ENCODE measurements at regions not wholly inside any gene's neighbourhood (a gene's known extent, or its start where the extent isn't known, plus 50 kb on each side); places are given as distances from the start of the nearest gene placed in this dataset.

GRCh38 chr12:81819991-81820633 is 61.0 kb upstream of the PPFIA2 start:
- Mint-ChIP-seq H3K36me3 (peaks cover 0 to 16% of the 10 kb centered on the region in 2 donors), H3K27ac (no peak overlapping the region), H3K9me3 (peaks cover 5 to 20% of the 10 kb centered on the region in 2 donors)
- ATAC-seq (peak in 1 of 2 donors; percentile 46), DNase-seq (ENCODE audit: low spot score in 2 of 2) (no peak)

GRCh38 chr12:81815611-81816010 is 56.5 kb upstream of the PPFIA2 start:
- ATAC-seq (peak in 1 of 2 donors; percentile 28), DNase-seq (ENCODE audit: low spot score in 2 of 2) (no peak)
- Mint-ChIP-seq H3K36me3 (peaks cover 18 to 29% of the 10 kb centered on the region in 2 donors), H3K9me3 (peaks cover 10 to 38% of the 10 kb centered on the region in 2 donors), H3K27ac (no peak overlapping the region)

- H3K9me3 Mint-ChIP-seq: peaks cover 7 to 27% of the 10 kb centered on the region in 2 donors
- no peak overlapping the region for H3K27ac Mint-ChIP-seq
- DNase-seq (ENCODE audit: low spot score in 2 of 2) (no peak), ATAC-seq (no peak)
- H3K36me3 Mint-ChIP-seq: peaks cover 18 to 22% of the 10 kb centered on the region in 2 donors
Measured at GRCh38 chr12:81811778-81812125, 52.6 kb upstream of the PPFIA2 start.

GRCh38 chr12:81811061-81811777 is 52.1 kb upstream of the PPFIA2 start:
- no peak for DNase-seq (ENCODE audit: low spot score in 2 of 2)
- ATAC-seq: no peak
- H3K27ac Mint-ChIP-seq: no peak overlapping the region
- peaks cover 5 to 25% of the 10 kb centered on the region in 2 donors for H3K9me3 Mint-ChIP-seq
- peaks cover 18 to 21% of the 10 kb centered on the region in 2 donors for H3K36me3 Mint-ChIP-seq

GRCh38 chr12:81809829-81810595 is 50.9 kb upstream of the PPFIA2 start:
- Mint-ChIP-seq H3K27ac (peak overlapping the region in 1 of 2 donors; percentile 74), H3K9me3 (peaks cover 5 to 16% of the 10 kb centered on the region in 2 donors), H3K36me3 (peaks cover 18 to 19% of the 10 kb centered on the region in 2 donors)
- ATAC-seq (peak; percentile 78 to 90), DNase-seq (ENCODE audit: low spot score in 2 of 2) (no peak)

- ATAC-seq (peak; percentile 31 to 78), DNase-seq (ENCODE audit: low spot score in 2 of 2) (no peak)
- Mint-ChIP-seq H3K27ac (peak overlapping the region in 1 of 2 donors; percentile 74), H3K36me3 (peaks cover 18 to 19% of the 10 kb centered on the region in 2 donors), H3K9me3 (peaks cover 5 to 11% of the 10 kb centered on the region in 2 donors)
Measured at GRCh38 chr12:81809113-81809777, 50.1 kb upstream of the PPFIA2 start.

Measured in activated naive CD4-positive, alpha-beta T cell treated with anti-CD3 and anti-CD28 coated beads, Interleukin-2, amount 50 U/mL, for 72 hours (primary cell).